ENCODE measurements at regions not wholly inside any gene's neighbourhood (a gene's known extent, or its start where the extent isn't known, plus 50 kb on each side); places are given as distances from the start of the nearest gene placed in this dataset.
A peak's percentile ranks its signal among the peaks of the same experiment; 100 is the strongest.
"Not testable (repeated sequence)": the region's sequence is repeated elsewhere in the genome, so short reads cannot be mapped to it uniquely, and the experiment has no call there.

GRCh38 chr7:14092331-14092730 is 102.9 kb upstream of the ETV1 start:
- ATAC-seq = no peak
- intact Hi-C loops (cut with DNase I) = no loop called here
- no peak for DNase-seq (ENCODE audit: low spot score)

GRCh38 chr7:14085901-14086300 is 96.4 kb upstream of the ETV1 start:
- DNase-seq (ENCODE audit: low spot score) (no peak), ATAC-seq (no peak)
- intact Hi-C loops (cut with DNase I) = no loop called here

- DNase-seq (ENCODE audit: low spot score) (no peak), ATAC-seq (no peak)
- intact Hi-C loops (cut with DNase I) = no loop called here
These were observed 94.3 kb upstream of the ETV1 start for GRCh38 chr7:14083761-14084160.

GRCh38 chr7:14073988-14074387 is 84.5 kb upstream of the ETV1 start:
- ATAC-seq = no peak
- intact Hi-C loops (cut with DNase I) = no loop called here
- no peak for DNase-seq (ENCODE audit: low spot score)

- ATAC-seq (peak; percentile 49), DNase-seq (ENCODE audit: low spot score) (no peak)
- intact Hi-C loops (cut with DNase I) = no loop called here
These were observed 84.1 kb upstream of the ETV1 start for GRCh38 chr7:14073543-14073942.

GRCh38 chr7:14071045-14071444 is 81.6 kb upstream of the ETV1 start:
- ATAC-seq (no peak), DNase-seq (ENCODE audit: low spot score) (no peak)
- intact Hi-C loops (cut with DNase I) = no loop called here

- ATAC-seq (no peak), DNase-seq (ENCODE audit: low spot score) (no peak)
- intact Hi-C loops (cut with DNase I) = no loop called here
These were observed 80.5 kb upstream of the ETV1 start for GRCh38 chr7:14069961-14070360.

GRCh38 chr7:14066783-14067182 is 77.3 kb upstream of the ETV1 start:
- DNase-seq (ENCODE audit: low spot score); intact Hi-C loops (cut with DNase I); ATAC-seq: not testable (repeated sequence)

GRCh38 chr7:14065286-14065685 is 75.8 kb upstream of the ETV1 start:
- ATAC-seq = no peak
- intact Hi-C loops (cut with DNase I) = no loop called here

GRCh38 chr7:14055813-14056212 is 66.3 kb upstream of the ETV1 start:
- DNase-seq (ENCODE audit: low spot score) (no peak), ATAC-seq (no peak)
- intact Hi-C loops (cut with DNase I) = no loop called here

More at GRCh38 chr7:14065286-14065685, 75.8 kb upstream of the ETV1 start:
- DNase-seq (ENCODE audit: low spot score) = no peak

- ATAC-seq (no peak), DNase-seq (ENCODE audit: low spot score) (no peak)
- intact Hi-C loops (cut with DNase I) = no loop called here
These were observed 64.7 kb upstream of the ETV1 start for GRCh38 chr7:14054125-14054524.

GRCh38 chr7:14048889-14049288 is 59.4 kb upstream of the ETV1 start:
- no peak for DNase-seq (ENCODE audit: low spot score)
- intact Hi-C loops (cut with DNase I) = no loop called here

GRCh38 chr7:14047709-14048399 is 58.4 kb upstream of the ETV1 start:
- ATAC-seq (no peak), DNase-seq (ENCODE audit: low spot score) (no peak)
- intact Hi-C loops (cut with DNase I) = no loop called here

More at GRCh38 chr7:14048889-14049288, 59.4 kb upstream of the ETV1 start:
- no peak for ATAC-seq

- no peak for ATAC-seq
- DNase-seq (ENCODE audit: low spot score) = no peak
- intact Hi-C loops (cut with DNase I) = no loop called here
These were observed 56.2 kb upstream of the ETV1 start for GRCh38 chr7:14045651-14046050.

- intact Hi-C loops (cut with DNase I) = no loop called here
- DNase-seq (ENCODE audit: low spot score) (no peak), ATAC-seq (no peak)
These were observed 51.1 kb upstream of the ETV1 start for GRCh38 chr7:14040528-14040927.
